IMR-90 (cell line): ENCODE measurements at regions not wholly inside any gene's neighbourhood (a gene's known extent, or its start where the extent isn't known, plus 50 kb on each side); places are given as distances from the start of the nearest gene placed in this dataset.

Experiments used
- ATAC-seq: fragments of 200-7000 bp; cut with Tn5 transposase; 2 replicates; pipeline ENCODE4 v1.9.1; 2020; ENCODE audit warnings: low read depth, mild to moderate bottlenecking, moderate library complexity
- BruUV-seq: library from RNA; stranded (reverse); fragments of 400-500 nt; replicated peaks from 2 replicates; lab custom pipeline; 2021; lab: Mats Ljungman, UMichigan
- CTCF ChIA-PET: fragments of 300-600 bp; formaldehyde crosslinking; extraction: SDS; loops from one replicate; lab custom pipeline; 2021; ENCODE audit warnings: antibody characterized with exemption; lab: Yijun Ruan, JAX
- POLR2A ChIA-PET: fragments of 300-600 bp; sonication (Branson Sonifier 250); formaldehyde crosslinking; loops from one replicate; lab custom pipeline; 2022; ENCODE audit warnings: antibody characterized with exemption; ENCODE audit not compliant: unreplicated experiment; lab: Charles Lee
- DNase-seq: peaks from one replicate; pipeline ENCODE4 v3.0.0; 2013
- H2AFZ ChIP-seq: replicated peaks from 2 replicates; pipeline ENCODE3; 2013; ENCODE audit warnings: low read length, mild to moderate bottlenecking; ENCODE audit not compliant: poor library complexity
- H2AK5ac ChIP-seq: 2 replicates; pipeline ENCODE4 v1.6.1; 2013; ENCODE audit warnings: low read depth, low read length, inconsistent platforms
- H2AK9ac ChIP-seq: replicated peaks from 2 replicates; pipeline ENCODE3; 2013; ENCODE audit warnings: mild to moderate bottlenecking, low read depth, low read length, moderate library complexity; ENCODE audit not compliant: poor library complexity
- H2BK120ac ChIP-seq: 2 replicates; pipeline ENCODE4 v1.6.1; 2013; ENCODE audit warnings: low read depth, low read length, inconsistent platforms
- H2BK15ac ChIP-seq: 3 replicates; pipeline ENCODE4 v1.6.1; 2013; ENCODE audit warnings: low read depth, low read length, inconsistent platforms
- H2BK20ac ChIP-seq: 2 replicates; pipeline ENCODE4 v1.6.1; 2013; ENCODE audit warnings: low read depth, mild to moderate bottlenecking, inconsistent platforms, low read length, moderate library complexity
- H2BK5ac ChIP-seq: 2 replicates; pipeline ENCODE4 v1.6.1; 2013; ENCODE audit warnings: mild to moderate bottlenecking, low read depth, low read length, inconsistent platforms; ENCODE audit not compliant: poor library complexity, severe bottlenecking
- H3K14ac ChIP-seq: replicated peaks from 2 replicates; pipeline ENCODE4 v1.6.1; 2013; ENCODE audit warnings: low read depth, low read length, inconsistent platforms
- H3K18ac ChIP-seq: 2 replicates; pipeline ENCODE4 v1.6.1; 2013; ENCODE audit warnings: low read depth, low read length, control low read depth
- H3K23ac ChIP-seq: 2 replicates; pipeline ENCODE4 v1.6.1; 2013; ENCODE audit warnings: low read depth, low read length, inconsistent platforms
- H3K27ac ChIP-seq: 2 replicates; pipeline ENCODE4 v1.5.1; 2013; ENCODE audit warnings: mild to moderate bottlenecking, control low read depth, low read length; ENCODE audit not compliant: insufficient read depth
- H3K27me3 ChIP-seq: 2 replicates; pipeline ENCODE4 v1.6.1; 2013; ENCODE audit warnings: low read length; ENCODE audit not compliant: control insufficient read depth, insufficient read depth
- H3K36me3 ChIP-seq: 2 replicates; pipeline ENCODE4 v1.6.1; 2013; ENCODE audit warnings: low read length, mixed read lengths; ENCODE audit not compliant: control insufficient read depth, insufficient read depth
- H3K4ac ChIP-seq: 2 replicates; pipeline ENCODE4 v1.6.1; 2013; ENCODE audit warnings: low read depth, low read length, inconsistent platforms
- H3K4me1 ChIP-seq: 2 replicates; pipeline ENCODE4 v1.6.1; 2013; ENCODE audit warnings: low read length, mixed read lengths; ENCODE audit not compliant: control insufficient read depth, insufficient read depth
- H3K4me2 ChIP-seq: 2 replicates; pipeline ENCODE4 v1.6.1; 2013; ENCODE audit warnings: low read depth, mild to moderate bottlenecking, control low read depth, low read length, moderate library complexity
- H3K4me3 ChIP-seq: 2 replicates; pipeline ENCODE4 v1.5.1; 2013; ENCODE audit warnings: low read depth, mild to moderate bottlenecking, control low read depth, low read length, moderate library complexity; ENCODE audit not compliant: insufficient read depth
- H3K56ac ChIP-seq: 2 replicates; pipeline ENCODE4 v1.6.1; 2013; ENCODE audit warnings: low read length, inconsistent platforms; ENCODE audit not compliant: insufficient read depth; ENCODE audit errors: extremely low read depth
- H3K79me1 ChIP-seq, 2 experiments: 2 replicates each; pipeline ENCODE4 v1.6.1; 2013; ENCODE audit warnings: low read length in 2 of 2, inconsistent platforms in 1 of 2, low read depth in 1 of 2
- H3K9ac ChIP-seq: 2 replicates; pipeline ENCODE4 v1.6.1; 2013; ENCODE audit warnings: low read depth, low read length, control low read depth
- H3K9me1 ChIP-seq: 2 replicates; pipeline ENCODE4 v1.6.1; 2013; ENCODE audit warnings: low read length, inconsistent platforms; ENCODE audit not compliant: insufficient read depth
- H3K9me3 ChIP-seq: 2 replicates; pipeline ENCODE4 v1.6.1; 2013; ENCODE audit warnings: low read length; ENCODE audit not compliant: control insufficient read depth, insufficient read depth
- H4K20me1 ChIP-seq: 2 replicates; pipeline ENCODE4 v1.6.1; 2013; ENCODE audit warnings: low read length, inconsistent platforms; ENCODE audit not compliant: insufficient read depth
- H4K5ac ChIP-seq: 2 replicates; pipeline ENCODE4 v1.6.1; 2013; ENCODE audit warnings: mild to moderate bottlenecking, low read depth, low read length, control low read depth
- H4K8ac ChIP-seq, 2 experiments: 2 replicates each; pipeline ENCODE4 v1.6.1; 2013; ENCODE audit warnings: low read depth in 2 of 2, low read length in 2 of 2, control low read depth in 1 of 2, inconsistent platforms in 1 of 2
- H4K91ac ChIP-seq: 2 replicates; pipeline ENCODE4 v1.6.1; 2013; ENCODE audit warnings: low read depth, low read length, inconsistent platforms; ENCODE audit not compliant: insufficient read depth
- BHLHE40 ChIP-seq: fragments of 150-350 bp; IDR thresholded peaks from 2 replicates; pipeline ENCODE4 v1.6.1; 2016; ENCODE audit warnings: mild to moderate bottlenecking, low read depth, low read length
- CEBPB ChIP-seq: IDR thresholded peaks from 2 replicates; pipeline ENCODE4 v1.6.1; 2012; ENCODE audit warnings: low read depth, low read length, improper control_type of control experiment
- CHD1 ChIP-seq: IDR thresholded peaks from 2 replicates; pipeline ENCODE4 v1.6.1; 2012; ENCODE audit warnings: low read depth, low read length, improper control_type of control experiment
- CTCF ChIP-seq: conservative IDR thresholded peaks from 2 replicates; pipeline ENCODE4 v1.5.1; 2012; ENCODE audit warnings: mild to moderate bottlenecking, low read depth, low read length, improper control_type of control experiment
- ELK1 ChIP-seq: fragments of 150-350 bp; IDR thresholded peaks from 2 replicates; pipeline ENCODE4 v1.6.1; 2016; ENCODE audit warnings: low read depth, mild to moderate bottlenecking, low read length, moderate library complexity, borderline replicate concordance
- FOS ChIP-seq: fragments of 150-350 bp; IDR thresholded peaks from 2 replicates; pipeline ENCODE4 v1.6.1; 2016; ENCODE audit warnings: low read depth, low read length
- MAFK ChIP-seq: IDR thresholded peaks from 2 replicates; pipeline ENCODE4 v1.6.1; 2012; ENCODE audit warnings: low read depth, low read length, improper control_type of control experiment
- MAZ ChIP-seq: IDR thresholded peaks from 2 replicates; pipeline ENCODE4 v1.6.1; 2012; ENCODE audit warnings: low read depth, mild to moderate bottlenecking, low read length, improper control_type of control experiment, moderate library complexity, borderline replicate concordance
- MXI1 ChIP-seq: IDR thresholded peaks from 2 replicates; pipeline ENCODE4 v1.6.1; 2012; ENCODE audit warnings: low read depth, mild to moderate bottlenecking, low read length, moderate library complexity, borderline replicate concordance
- NFE2L2 ChIP-seq: fragments of 150-350 bp; IDR thresholded peaks from 2 replicates; pipeline ENCODE4 v1.6.1; 2016; ENCODE audit warnings: low read depth, mild to moderate bottlenecking, low read length
- POLR2A ChIP-seq: IDR thresholded peaks from 2 replicates; pipeline ENCODE4 v1.6.1; 2012; ENCODE audit warnings: mild to moderate bottlenecking, low read depth, low read length
- RAD21 ChIP-seq: IDR thresholded peaks from 2 replicates; pipeline ENCODE4 v1.6.1; 2012; ENCODE audit warnings: low read length, improper control_type of control experiment
- RCOR1 ChIP-seq: IDR thresholded peaks from 2 replicates; pipeline ENCODE4 v1.6.1; 2012; ENCODE audit warnings: mild to moderate bottlenecking, low read length, improper control_type of control experiment; ENCODE audit not compliant: insufficient replicate concordance
- RFX5 ChIP-seq: IDR thresholded peaks from 2 replicates; pipeline ENCODE4 v1.8.0; 2012; ENCODE audit warnings: low read depth, mild to moderate bottlenecking, low read length, moderate library complexity
- SMC3 ChIP-seq: fragments of 150-350 bp; IDR thresholded peaks from 2 replicates; pipeline ENCODE4 v1.6.1; 2016; ENCODE audit warnings: low read depth, mild to moderate bottlenecking, antibody characterized with exemption, low read length, moderate library complexity
- USF2 ChIP-seq: fragments of 150-350 bp; IDR thresholded peaks from 2 replicates; pipeline ENCODE4 v1.6.1; 2017; ENCODE audit warnings: mild to moderate bottlenecking, antibody characterized with exemption, low read length, low read depth
- dilution Hi-C: fragments of 300-500 bp; cut with HindIII; formaldehyde crosslinking; loops from one replicate; pipeline ENCODE4 v1.14.3; 2018; ENCODE audit warnings: low sequenced_read_pairs; ENCODE audit not compliant: unreplicated experiment
- in situ Hi-C: fragments of 300-500 bp; cut with MboI; formaldehyde crosslinking; loops from 3 replicates; pipeline ENCODE4 v1.14.3; 2019; ENCODE audit warnings: low sequenced_read_pairs, inconsistent platforms, mixed read lengths
- intact Hi-C: fragments of 100-400 bp; cut with micrococcal nuclease; formaldehyde crosslinking; loops from 2 replicates; pipeline ENCODE4 v1.10.0; 2022

- Histone ChIP-seq H3K56ac (no peak overlapping the region), H2AFZ (no peak overlapping the region), H4K5ac (no peak overlapping the region), H3K9ac (no peak overlapping the region), H3K18ac (no peak overlapping the region), H3K27ac (no peak overlapping the region), H4K20me1 (no peaks in the 10 kb centered on the region), H2AK5ac (no peak overlapping the region), H3K4ac (no peak overlapping the region), H3K9me1 (no peaks in the 10 kb centered on the region), H3K14ac (no peak overlapping the region), H2AK9ac (no peak overlapping the region), H3K4me3 (no peak overlapping the region), H4K91ac (no peak overlapping the region), H2BK15ac (no peak overlapping the region), H2BK5ac (no peak overlapping the region), H3K4me1 (no peaks in the 10 kb centered on the region), H3K23ac (no peak overlapping the region), H3K27me3 (0 out of 2 replicates have a peak, but pooled peaks cover 1% of the 10 kb centered on the region), H3K79me1 (no peaks in the 10 kb centered on the region), H2BK120ac (no peak overlapping the region), H3K36me3 (no peaks in the 10 kb centered on the region), H3K4me2 (no peak overlapping the region), H3K9me3 (no peaks in the 10 kb centered on the region), H4K8ac (no peak overlapping the region), H2BK20ac (no peak overlapping the region)
- ATAC-seq = no peak
- ChIA-PET POLR2A (interaction anchor here (0.7 kb wide), 1 partner anchor 115 kb away, joined by 9 read pairs; no protein-coding TSS in a partner anchor), CTCF (no interaction called here)
- TF ChIP-seq CTCF = no peak
- TF ChIP-seq RFX5 = no peak
- no peak for TF ChIP-seq ELK1
- no peak for TF ChIP-seq POLR2A
- no peak for TF ChIP-seq FOS
- TF ChIP-seq USF2 = no peak
- TF ChIP-seq BHLHE40 = no peak
- no peak for TF ChIP-seq CEBPB
- no peak for TF ChIP-seq RAD21
- TF ChIP-seq MAFK = no peak
- no peak for TF ChIP-seq SMC3
- no peak for TF ChIP-seq MAZ
- no peak for TF ChIP-seq CHD1
- no peak for TF ChIP-seq MXI1
- TF ChIP-seq NFE2L2 = no peak
- TF ChIP-seq RCOR1 = no peak
- in situ Hi-C loops (no loop called here), dilution Hi-C loops (no loop called here), intact Hi-C loops (no loop called here)
- BruUV-seq = no TSS peak
- DNase-seq = no peak
Observed at GRCh38 chr6:130720076-130720715, 107.0 kb upstream of the SMLR1 start.
